Ishikawa (cell line): ENCODE measurements at regions not wholly inside any gene's neighbourhood (a gene's known extent, or its start where the extent isn't known, plus 50 kb on each side); places are given as distances from the start of the nearest gene placed in this dataset.

Source experiments
- CEBPB ChIP-seq: IDR thresholded peaks from 2 replicates; pipeline ENCODE4 v1.6.1; 2012
- CREB1 ChIP-seq: IDR thresholded peaks from 2 replicates; pipeline ENCODE4 v1.6.1; 2012; ENCODE audit warnings: low read depth
- EGR1 ChIP-seq: IDR thresholded peaks from 2 replicates; pipeline ENCODE4 v1.6.1; 2012
- EP300 ChIP-seq: IDR thresholded peaks from 2 replicates; pipeline ENCODE4 v1.6.1; 2012; ENCODE audit warnings: borderline replicate concordance
- FOXM1 ChIP-seq: IDR thresholded peaks from 2 replicates; pipeline ENCODE4 v1.6.1; 2012; ENCODE audit warnings: low read depth, borderline replicate concordance
- MAX ChIP-seq: IDR thresholded peaks from 2 replicates; pipeline ENCODE4 v1.6.1; 2012
- NFIC ChIP-seq: IDR thresholded peaks from 2 replicates; pipeline ENCODE4 v1.6.1; 2012
- RAD21 ChIP-seq: IDR thresholded peaks from 2 replicates; pipeline ENCODE4 v1.6.1; 2012; ENCODE audit warnings: low read depth
- REST ChIP-seq: IDR thresholded peaks from 2 replicates; pipeline ENCODE4 v1.6.1; 2012; ENCODE audit warnings: low read depth, mild to moderate bottlenecking
- TAF1 ChIP-seq: IDR thresholded peaks from 2 replicates; pipeline ENCODE4 v1.6.1; 2012; ENCODE audit warnings: low read depth, mild to moderate bottlenecking
- TCF12 ChIP-seq: IDR thresholded peaks from 2 replicates; pipeline ENCODE4 v1.6.1; 2012; ENCODE audit warnings: low read depth
- TEAD4 ChIP-seq: IDR thresholded peaks from 2 replicates; pipeline ENCODE4 v1.6.1; 2012
- USF1 ChIP-seq: IDR thresholded peaks from 2 replicates; pipeline ENCODE4 v1.6.1; 2012
- YY1 ChIP-seq: IDR thresholded peaks from 2 replicates; pipeline ENCODE4 v1.6.1; 2012; ENCODE audit warnings: low read depth
- ZBTB7A ChIP-seq: IDR thresholded peaks from 2 replicates; pipeline ENCODE4 v1.6.1; 2012; ENCODE audit warnings: low read depth

GRCh38 chr12:91654087-91654486 is 471.5 kb upstream of the DCN start:
- TF ChIP-seq MAX (no peak), TCF12 (no peak), EGR1 (no peak), USF1 (no peak), TEAD4 (no peak), ZBTB7A (no peak)

- TF ChIP-seq RAD21 (no peak), EP300 (no peak), ZBTB7A (no peak), MAX (no peak), TAF1 (no peak), NFIC (no peak), FOXM1 (no peak), TCF12 (no peak), CEBPB (no peak), CREB1 (no peak), YY1 (no peak), TEAD4 (no peak), REST (no peak), USF1 (no peak), EGR1 (no peak)
Observed at GRCh38 chr12:91651728-91652127, 469.1 kb upstream of the DCN start.

GRCh38 chr12:91643763-91644162 is 461.1 kb upstream of the DCN start:
- TF ChIP-seq EP300, result no peak
- no peak for TF ChIP-seq USF1
- TF ChIP-seq EGR1, result no peak
- no peak for TF ChIP-seq ZBTB7A
- no peak for TF ChIP-seq NFIC
- TF ChIP-seq MAX, result no peak
- TF ChIP-seq CREB1, result no peak
- TF ChIP-seq TCF12, result no peak
- no peak for TF ChIP-seq CEBPB
- no peak for TF ChIP-seq TAF1
- TF ChIP-seq REST, result no peak
- TF ChIP-seq FOXM1, result no peak
- no peak for TF ChIP-seq TEAD4
- no peak for TF ChIP-seq YY1
- no peak for TF ChIP-seq RAD21

- TF ChIP-seq ZBTB7A (no peak), NFIC (no peak), USF1 (no peak), TAF1 (no peak), TEAD4 (no peak), RAD21 (no peak), REST (no peak), CREB1 (no peak), TCF12 (no peak), EGR1 (no peak)
Observed at GRCh38 chr12:91640021-91640420, 457.4 kb upstream of the DCN start.
